Mucosa of descending colon (tissue), 3 donors: ENCODE measurements at regions not wholly inside any gene's neighbourhood (a gene's known extent, or its start where the extent isn't known, plus 50 kb on each side); places are given as distances from the start of the nearest gene placed in this dataset.

Experiments used
- ATAC-seq: fragments of 200-7000 bp; cut with Tn5 transposase; one replicate; pipeline ENCODE4 v1.9.1; 2020; ENCODE audit warnings: mild to moderate bottlenecking, moderate library complexity
- DNase-seq, 3 donors: peaks; one replicate each; pipeline ENCODE4 v3.0.0-alpha.2; 2020
- H3K36me3 ChIP-seq: fragments of 200-600 bp; one replicate; pipeline ENCODE4 v1.8.0; 2021; ENCODE audit warnings: low read depth, mild to moderate bottlenecking
- H3K4me1 ChIP-seq: fragments of 200-600 bp; one replicate; pipeline ENCODE4 v1.8.0; 2021; ENCODE audit warnings: low read depth, mild to moderate bottlenecking
- H3K4me3 ChIP-seq: fragments of 200-600 bp; one replicate; pipeline ENCODE4 v1.8.0; 2021; ENCODE audit warnings: mild to moderate bottlenecking
- H3K9me3 ChIP-seq: fragments of 200-600 bp; one replicate; pipeline ENCODE4 v1.8.0; 2021; ENCODE audit warnings: mild to moderate bottlenecking
- CTCF ChIP-seq: fragments of 200-600 bp; IDR thresholded peaks from one replicate; pipeline ENCODE4 v1.8.0; 2022; ENCODE audit warnings: antibody characterized with exemption, mild to moderate bottlenecking
- intact Hi-C, 2 donors: fragments of 100-400 bp; cut with DNase I in 1 of 2; cut with micrococcal nuclease in 1 of 2; formaldehyde crosslinking; loops; one replicate each; pipeline versions ENCODE4 v1.11.0 to v1.11.1; 2022; cut with DNase I, micrococcal nuclease
- donor health status: DM: no; HTN: no; CAD: no; lungs with moderate emphysema.
- donor health status: DM: no; HTN: no; CAD: no.
- donor health status: DM: no; HTN: yes; CAD: no.

GRCh38 chr4:178028481-178028880 lies 586.2 kb upstream of the AGA start:
- intact Hi-C loops: no loop called here
- H3K4me1 ChIP-seq: no peaks in the 10 kb centered on the region
- no peak for ATAC-seq

GRCh38 chr4:178037459-178038214 lies 595.4 kb upstream of the AGA start:
- no peaks in the 10 kb centered on the region for H3K36me3 ChIP-seq
- intact Hi-C loops: no loop called here
- H3K9me3 ChIP-seq: no peaks in the 10 kb centered on the region
- no peak for DNase-seq
- no peaks in the 10 kb centered on the region for H3K4me1 ChIP-seq
- TF ChIP-seq CTCF: no peak
- no peak for ATAC-seq
- H3K4me3 ChIP-seq: no peak overlapping the region

More at GRCh38 chr4:178028481-178028880, 586.2 kb upstream of the AGA start:
- no peak overlapping the region for H3K4me3 ChIP-seq
- no peaks in the 10 kb centered on the region for H3K9me3 ChIP-seq
- no peaks in the 10 kb centered on the region for H3K36me3 ChIP-seq
- TF ChIP-seq CTCF: no peak
- no peak for DNase-seq

GRCh38 chr4:178056996-178057395 lies 614.8 kb upstream of the AGA start:
- ATAC-seq: no peak
- no peaks in the 10 kb centered on the region for H3K4me1 ChIP-seq
- no peaks in the 10 kb centered on the region for H3K9me3 ChIP-seq
- no peak for DNase-seq
- no peak overlapping the region for H3K4me3 ChIP-seq
- intact Hi-C loops: no loop called here
- no peaks in the 10 kb centered on the region for H3K36me3 ChIP-seq
- no peak for TF ChIP-seq CTCF

GRCh38 chr4:178063568-178063967 lies 621.3 kb upstream of the AGA start:
- DNase-seq (no peak), ATAC-seq (no peak)
- Histone ChIP-seq H3K4me3 (no peak overlapping the region), H3K4me1 (no peaks in the 10 kb centered on the region), H3K36me3 (no peaks in the 10 kb centered on the region), H3K9me3 (no peaks in the 10 kb centered on the region)
- intact Hi-C loops: no loop called here
- no peak for TF ChIP-seq CTCF

GRCh38 chr4:178066338-178066941 lies 624.2 kb upstream of the AGA start:
- no peak for ATAC-seq
- intact Hi-C loops: no loop called here
- TF ChIP-seq CTCF: no peak
- Histone ChIP-seq H3K36me3 (no peaks in the 10 kb centered on the region), H3K9me3 (no peaks in the 10 kb centered on the region), H3K4me1 (no peaks in the 10 kb centered on the region), H3K4me3 (no peak overlapping the region)
- no peak for DNase-seq
